Right ventricle myocardium inferior (tissue), 1 donor: ENCODE measurements at regions not wholly inside any gene's neighbourhood (a gene's known extent, or its start where the extent isn't known, plus 50 kb on each side); places are given as distances from the start of the nearest gene placed in this dataset.

Experiments used
- ATAC-seq: fragments of 200-7000 bp; cut with Tn5 transposase; one replicate; pipeline ENCODE4 v1.9.1; 2020; ENCODE audit warnings: mild to moderate bottlenecking, moderate library complexity
- DNase-seq: peaks from one replicate; pipeline ENCODE4 v3.0.0; 2021; ENCODE audit errors: missing footprints
- intact Hi-C: fragments of 100-400 bp; cut with DNase I; formaldehyde crosslinking; loops from one replicate; pipeline ENCODE4 v1.11.0; 2022
- donor health status: DM: no; HTN: yes; CAD: no; lungs with severe emphysema.

- intact Hi-C loops: no loop called here
- no peak for ATAC-seq
- no peak for DNase-seq
Observed at GRCh38 chr13:91099877-91100276, 247.6 kb upstream of the MIR17HG start.

- no peak for ATAC-seq
- no peak for DNase-seq
- intact Hi-C loops: no loop called here
Observed at GRCh38 chr13:91100944-91101343, 246.5 kb upstream of the MIR17HG start.

GRCh38 chr13:91101381-91101780 is 246.1 kb upstream of the MIR17HG start:
- DNase-seq: no peak
- ATAC-seq: no peak
- intact Hi-C loops: no loop called here

- ATAC-seq (no peak), DNase-seq (no peak)
- intact Hi-C loops: no loop called here
Observed at GRCh38 chr13:91105270-91105669, 242.2 kb upstream of the MIR17HG start.

- intact Hi-C loops: no loop called here
- ATAC-seq (no peak), DNase-seq (no peak)
Observed at GRCh38 chr13:91106565-91106964, 240.9 kb upstream of the MIR17HG start.

GRCh38 chr13:91108315-91108714 is 239.2 kb upstream of the MIR17HG start:
- DNase-seq (no peak), ATAC-seq (no peak)
- intact Hi-C loops: no loop called here

GRCh38 chr13:91111476-91112200 is 235.8 kb upstream of the MIR17HG start:
- intact Hi-C loops: no loop called here
- ATAC-seq: no peak
- DNase-seq: no peak

GRCh38 chr13:91112201-91112923 is 235.1 kb upstream of the MIR17HG start:
- DNase-seq: no peak
- no peak for ATAC-seq
- intact Hi-C loops: no loop called here

- ATAC-seq (no peak), DNase-seq (no peak)
- intact Hi-C loops: no loop called here
Observed at GRCh38 chr13:91112924-91113277, 234.6 kb upstream of the MIR17HG start.

- ATAC-seq (no peak), DNase-seq (no peak)
- intact Hi-C loops: no loop called here
Observed at GRCh38 chr13:91115776-91116175, 231.7 kb upstream of the MIR17HG start.

- intact Hi-C loops: no loop called here
- DNase-seq (no peak), ATAC-seq (no peak)
Observed at GRCh38 chr13:91117351-91117750, 230.1 kb upstream of the MIR17HG start.

GRCh38 chr13:91119643-91120042 is 227.8 kb upstream of the MIR17HG start:
- intact Hi-C loops: no loop called here
- no peak for DNase-seq
- no peak for ATAC-seq

- DNase-seq (no peak), ATAC-seq (no peak)
- intact Hi-C loops: no loop called here
Observed at GRCh38 chr13:91122766-91123165, 224.7 kb upstream of the MIR17HG start.

GRCh38 chr13:91123456-91124127 is 223.9 kb upstream of the MIR17HG start:
- intact Hi-C loops: no loop called here
- no peak for DNase-seq
- no peak for ATAC-seq

GRCh38 chr13:91126806-91127205 is 220.7 kb upstream of the MIR17HG start:
- DNase-seq (no peak), ATAC-seq (no peak)
- intact Hi-C loops: no loop called here

GRCh38 chr13:91127995-91128394 is 219.5 kb upstream of the MIR17HG start:
- DNase-seq (no peak), ATAC-seq (no peak)
- intact Hi-C loops: no loop called here

- DNase-seq: no peak
- intact Hi-C loops: no loop called here
- no peak for ATAC-seq
Observed at GRCh38 chr13:91132381-91132780, 215.1 kb upstream of the MIR17HG start.

- ATAC-seq: peak; percentile 34
- intact Hi-C loops: no loop called here
- DNase-seq: no peak
Observed at GRCh38 chr13:91132786-91133185, 214.7 kb upstream of the MIR17HG start.

- ATAC-seq: peak; percentile 64
Observed at GRCh38 chr13:91133941-91134802, 213.3 kb upstream of the MIR17HG start.

More at GRCh38 chr13:91133941-91134802, 213.3 kb upstream of the MIR17HG start:
- DNase-seq: no peak
- intact Hi-C loops: loop anchor here (2.0 kb wide), 1 partner anchor 51 kb away; no protein-coding TSS in a partner anchor
